ENCODE measurements at regions not wholly inside any gene's neighbourhood (a gene's known extent, or its start where the extent isn't known, plus 50 kb on each side); places are given as distances from the start of the nearest gene placed in this dataset.
"Not testable (repeated sequence)": the region's sequence is repeated elsewhere in the genome, so short reads cannot be mapped to it uniquely, and the experiment has no call there.

- Histone ChIP-seq H3K27ac (ENCODE audit: low read length) (no peak overlapping the region), H3K4me1 (ENCODE audit: control insufficient read depth, insufficient read depth, low read length) (no peaks in the 10 kb centered on the region), H3K27me3 (ENCODE audit: control insufficient read depth, insufficient read depth, low read length) (no peaks in the 10 kb centered on the region), H3K9me3 (ENCODE audit: control insufficient read depth, insufficient read depth, low read length) (no peaks in the 10 kb centered on the region; the same call in 1 of the 2 replicates), H3K4me3 (ENCODE audit: low read length) (no peak overlapping the region), H3K36me3 (ENCODE audit: control insufficient read depth, insufficient read depth, low read length) (no peaks in the 10 kb centered on the region)
- WGBS (ENCODE audit: insufficient coverage, insufficient read length) = no CpG with 5 or more reads among the region's 4 CpGs
- no peak for DNase-seq (ENCODE audit: low read depth, low spot score)
Measured at GRCh38 chr5:98231089-98231488, 542.4 kb upstream of the RGMB start.

- DNase-seq (ENCODE audit: low read depth, low spot score); H3K27ac ChIP-seq (ENCODE audit: low read length); H3K9me3 ChIP-seq (ENCODE audit: control insufficient read depth, insufficient read depth, low read length); H3K27me3 ChIP-seq (ENCODE audit: control insufficient read depth, insufficient read depth, low read length); H3K4me1 ChIP-seq (ENCODE audit: control insufficient read depth, insufficient read depth, low read length); H3K4me3 ChIP-seq (ENCODE audit: low read length); H3K36me3 ChIP-seq (ENCODE audit: control insufficient read depth, insufficient read depth, low read length): not testable (repeated sequence)
- no CpG with 5 or more reads among the region's 5 CpGs for WGBS (ENCODE audit: insufficient coverage, insufficient read length)
Measured at GRCh38 chr5:98237794-98238193, 535.7 kb upstream of the RGMB start.

GRCh38 chr5:98243972-98244371 lies 529.5 kb upstream of the RGMB start:
- WGBS (ENCODE audit: insufficient coverage, insufficient read length) = no CpG with 5 or more reads among the region's 1 CpG
- Histone ChIP-seq H3K27me3 (ENCODE audit: control insufficient read depth, insufficient read depth, low read length) (no peaks in the 10 kb centered on the region), H3K4me3 (ENCODE audit: low read length) (no peak overlapping the region), H3K9me3 (ENCODE audit: control insufficient read depth, insufficient read depth, low read length) (no peaks in the 10 kb centered on the region), H3K4me1 (ENCODE audit: control insufficient read depth, insufficient read depth, low read length) (no peaks in the 10 kb centered on the region), H3K36me3 (ENCODE audit: control insufficient read depth, insufficient read depth, low read length) (no peaks in the 10 kb centered on the region), H3K27ac (ENCODE audit: low read length) (no peak overlapping the region)
- DNase-seq (ENCODE audit: low read depth, low spot score) = no peak

GRCh38 chr5:98248949-98249348 lies 524.5 kb upstream of the RGMB start:
- no peak for DNase-seq (ENCODE audit: low read depth, low spot score)
- Histone ChIP-seq H3K4me3 (ENCODE audit: low read length) (no peak overlapping the region), H3K36me3 (ENCODE audit: control insufficient read depth, insufficient read depth, low read length) (no peaks in the 10 kb centered on the region), H3K4me1 (ENCODE audit: control insufficient read depth, insufficient read depth, low read length) (no peaks in the 10 kb centered on the region), H3K9me3 (ENCODE audit: control insufficient read depth, insufficient read depth, low read length) (no peaks in the 10 kb centered on the region), H3K27me3 (ENCODE audit: control insufficient read depth, insufficient read depth, low read length) (no peaks in the 10 kb centered on the region), H3K27ac (ENCODE audit: low read length) (no peak overlapping the region)
- WGBS (ENCODE audit: insufficient coverage, insufficient read length) = no CpG with 5 or more reads among the region's 2 CpGs

- WGBS (ENCODE audit: insufficient coverage, insufficient read length) = no CpG with 5 or more reads among the region's 3 CpGs
- Histone ChIP-seq H3K9me3 (ENCODE audit: control insufficient read depth, insufficient read depth, low read length) (no peaks in the 10 kb centered on the region), H3K27me3 (ENCODE audit: control insufficient read depth, insufficient read depth, low read length) (no peaks in the 10 kb centered on the region), H3K4me3 (ENCODE audit: low read length) (no peak overlapping the region), H3K36me3 (ENCODE audit: control insufficient read depth, insufficient read depth, low read length) (no peaks in the 10 kb centered on the region), H3K27ac (ENCODE audit: low read length) (no peak overlapping the region), H3K4me1 (ENCODE audit: control insufficient read depth, insufficient read depth, low read length) (no peaks in the 10 kb centered on the region)
- no peak for DNase-seq (ENCODE audit: low read depth, low spot score)
Measured at GRCh38 chr5:98258939-98259338, 514.5 kb upstream of the RGMB start.

- WGBS (ENCODE audit: insufficient coverage, insufficient read length) = no CpG with 5 or more reads among the region's 3 CpGs
- Histone ChIP-seq H3K4me3 (ENCODE audit: low read length) (no peak overlapping the region), H3K27me3 (ENCODE audit: control insufficient read depth, insufficient read depth, low read length) (no peaks in the 10 kb centered on the region), H3K36me3 (ENCODE audit: control insufficient read depth, insufficient read depth, low read length) (no peaks in the 10 kb centered on the region), H3K4me1 (ENCODE audit: control insufficient read depth, insufficient read depth, low read length) (no peaks in the 10 kb centered on the region), H3K9me3 (ENCODE audit: control insufficient read depth, insufficient read depth, low read length) (no peaks in the 10 kb centered on the region), H3K27ac (ENCODE audit: low read length) (no peak overlapping the region)
- DNase-seq (ENCODE audit: low read depth, low spot score) = no peak
Measured at GRCh38 chr5:98259595-98259994, 513.9 kb upstream of the RGMB start.

GRCh38 chr5:98263084-98263483 lies 510.4 kb upstream of the RGMB start:
- no peaks in the 10 kb centered on the region for H3K4me1 ChIP-seq (ENCODE audit: control insufficient read depth, insufficient read depth, low read length)
- no peak overlapping the region for H3K4me3 ChIP-seq (ENCODE audit: low read length)
- no CpG with 5 or more reads among the region's 2 CpGs for WGBS (ENCODE audit: insufficient coverage, insufficient read length)
- no peak for DNase-seq (ENCODE audit: low read depth, low spot score)
- no peak overlapping the region for H3K27ac ChIP-seq (ENCODE audit: low read length)
- no peaks in the 10 kb centered on the region for H3K9me3 ChIP-seq (ENCODE audit: control insufficient read depth, insufficient read depth, low read length)
- no peaks in the 10 kb centered on the region for H3K27me3 ChIP-seq (ENCODE audit: control insufficient read depth, insufficient read depth, low read length)
- no peaks in the 10 kb centered on the region for H3K36me3 ChIP-seq (ENCODE audit: control insufficient read depth, insufficient read depth, low read length)

- H3K27ac ChIP-seq (ENCODE audit: low read length) = no peak overlapping the region
- no peaks in the 10 kb centered on the region for H3K27me3 ChIP-seq (ENCODE audit: control insufficient read depth, insufficient read depth, low read length)
- H3K4me3 ChIP-seq (ENCODE audit: low read length) = no peak overlapping the region
- no peaks in the 10 kb centered on the region for H3K4me1 ChIP-seq (ENCODE audit: control insufficient read depth, insufficient read depth, low read length)
- H3K9me3 ChIP-seq (ENCODE audit: control insufficient read depth, insufficient read depth, low read length) = no peaks in the 10 kb centered on the region
- WGBS (ENCODE audit: insufficient coverage, insufficient read length) = no CpG with 5 or more reads among the region's 7 CpGs
- no peaks in the 10 kb centered on the region for H3K36me3 ChIP-seq (ENCODE audit: control insufficient read depth, insufficient read depth, low read length)
- no peak for DNase-seq (ENCODE audit: low read depth, low spot score)
Measured at GRCh38 chr5:98268162-98268860, 505.2 kb upstream of the RGMB start.

- Histone ChIP-seq H3K4me3 (ENCODE audit: low read length) (no peak overlapping the region), H3K27me3 (ENCODE audit: control insufficient read depth, insufficient read depth, low read length) (no peaks in the 10 kb centered on the region), H3K27ac (ENCODE audit: low read length) (no peak overlapping the region), H3K9me3 (ENCODE audit: control insufficient read depth, insufficient read depth, low read length) (no peaks in the 10 kb centered on the region), H3K4me1 (ENCODE audit: control insufficient read depth, insufficient read depth, low read length) (no peaks in the 10 kb centered on the region; the same call in 1 of the 2 replicates), H3K36me3 (ENCODE audit: control insufficient read depth, insufficient read depth, low read length) (no peaks in the 10 kb centered on the region)
- WGBS (ENCODE audit: insufficient coverage, insufficient read length) = no CpG with 5 or more reads among the region's 1 CpG
- DNase-seq (ENCODE audit: low read depth, low spot score) = no peak
Measured at GRCh38 chr5:98275980-98276379, 497.5 kb upstream of the RGMB start.

- no peak for DNase-seq (ENCODE audit: low read depth, low spot score)
- H3K36me3 ChIP-seq (ENCODE audit: control insufficient read depth, insufficient read depth, low read length) = no peaks in the 10 kb centered on the region
- WGBS (ENCODE audit: insufficient coverage, insufficient read length) = no CpG with 5 or more reads among the region's 1 CpG
- H3K9me3 ChIP-seq (ENCODE audit: control insufficient read depth, insufficient read depth, low read length) = no peaks in the 10 kb centered on the region
- H3K4me3 ChIP-seq (ENCODE audit: low read length) = no peak overlapping the region
- no peaks in the 10 kb centered on the region for H3K27me3 ChIP-seq (ENCODE audit: control insufficient read depth, insufficient read depth, low read length)
- H3K27ac ChIP-seq (ENCODE audit: low read length) = no peak overlapping the region
- no peaks in the 10 kb centered on the region for H3K4me1 ChIP-seq (ENCODE audit: control insufficient read depth, insufficient read depth, low read length)
Measured at GRCh38 chr5:98282521-98282920, 490.9 kb upstream of the RGMB start.

- Histone ChIP-seq H3K4me3 (ENCODE audit: low read length) (no peak overlapping the region), H3K9me3 (ENCODE audit: control insufficient read depth, insufficient read depth, low read length) (no peaks in the 10 kb centered on the region), H3K4me1 (ENCODE audit: control insufficient read depth, insufficient read depth, low read length) (no peaks in the 10 kb centered on the region), H3K27ac (ENCODE audit: low read length) (no peak overlapping the region), H3K27me3 (ENCODE audit: control insufficient read depth, insufficient read depth, low read length) (no peaks in the 10 kb centered on the region), H3K36me3 (ENCODE audit: control insufficient read depth, insufficient read depth, low read length) (no peaks in the 10 kb centered on the region)
- no peak for DNase-seq (ENCODE audit: low read depth, low spot score)
- WGBS (ENCODE audit: insufficient coverage, insufficient read length) = no CpG with 5 or more reads among the region's 3 CpGs
Measured at GRCh38 chr5:98292496-98292895, 481.0 kb upstream of the RGMB start.
